Epithelial cell of proximal tubule (primary cell): ENCODE measurements at regions not wholly inside any gene's neighbourhood (a gene's known extent, or its start where the extent isn't known, plus 50 kb on each side); places are given as distances from the start of the nearest gene placed in this dataset.
"Not testable (repeated sequence)": the region's sequence is repeated elsewhere in the genome, so short reads cannot be mapped to it uniquely, and the experiment has no call there.

Experiments used
- DNase-seq: peaks from one replicate; pipeline ENCODE4 v3.0.0-alpha.2; 2011; ENCODE audit warnings: low read depth
- H3K4me3 ChIP-seq: 2 replicates; pipeline ENCODE4 v1.5.1; 2011; ENCODE audit warnings: low read depth, mild to moderate bottlenecking, low read length
- CTCF ChIP-seq: conservative IDR thresholded peaks from 2 replicates; pipeline ENCODE4 v1.5.1; 2012; ENCODE audit warnings: low read depth, mild to moderate bottlenecking, low read length

- no peak for DNase-seq
- TF ChIP-seq CTCF: no peak
- H3K4me3 ChIP-seq: no peak overlapping the region
Measured at GRCh38 chr12:131274061-131274460, 320.4 kb downstream of the ADGRD1 start.

GRCh38 chr12:131274906-131275305, 321.2 kb downstream of the ADGRD1 start:
- no peak overlapping the region for H3K4me3 ChIP-seq
- DNase-seq: no peak
- TF ChIP-seq CTCF: no peak

- no peak for TF ChIP-seq CTCF
- no peak overlapping the region for H3K4me3 ChIP-seq
- DNase-seq: no peak
Measured at GRCh38 chr12:131275824-131276223, 322.1 kb downstream of the ADGRD1 start.

- no peak for TF ChIP-seq CTCF
- DNase-seq: no peak
- no peak overlapping the region for H3K4me3 ChIP-seq
Measured at GRCh38 chr12:131276501-131277185, 322.9 kb downstream of the ADGRD1 start.

GRCh38 chr12:131277186-131278091, 323.7 kb downstream of the ADGRD1 start:
- not testable (repeated sequence) for H3K4me3 ChIP-seq, DNase-seq

GRCh38 chr12:131278451-131279115, 324.9 kb downstream of the ADGRD1 start:
- H3K4me3 ChIP-seq, DNase-seq: not testable (repeated sequence)

GRCh38 chr12:131279281-131279921, 325.7 kb downstream of the ADGRD1 start:
- H3K4me3 ChIP-seq: no peak overlapping the region
- TF ChIP-seq CTCF: no peak
- DNase-seq: no peak
